ENCODE measurements at regions not wholly inside any gene's neighbourhood (a gene's known extent, or its start where the extent isn't known, plus 50 kb on each side); places are given as distances from the start of the nearest gene placed in this dataset.
A peak's percentile ranks its signal among the peaks of the same experiment; 100 is the strongest.
"Not testable (repeated sequence)": the region's sequence is repeated elsewhere in the genome, so short reads cannot be mapped to it uniquely, and the experiment has no call there.

DNA sequence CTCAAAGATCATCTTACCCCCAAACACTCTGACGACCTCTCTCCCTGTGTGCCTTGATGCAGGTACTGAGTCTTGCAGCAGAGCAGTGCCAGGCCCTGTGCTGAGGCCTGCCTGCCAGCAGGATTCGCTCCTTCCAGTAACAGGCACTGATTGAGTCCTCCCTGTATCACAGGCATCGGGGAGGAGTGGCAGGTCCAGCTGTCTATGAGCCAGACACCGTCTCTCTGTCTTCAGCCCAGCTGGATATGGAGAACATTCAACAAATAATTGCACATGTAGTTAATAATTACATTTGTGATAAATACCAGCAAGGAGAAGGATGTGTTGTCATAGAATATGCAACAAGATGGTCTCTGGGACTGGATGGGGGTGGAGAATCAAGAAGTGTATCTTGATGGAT lies 129.1 kb downstream of the GOLGA8T start:
- H3K27ac ChIP-seq; H3K9me3 ChIP-seq; intact Hi-C loops (cut with DNase I); H3K36me3 ChIP-seq; DNase-seq; H3K4me1 ChIP-seq; H3K4me3 ChIP-seq; H3K27me3 ChIP-seq: not testable (repeated sequence)
- ATAC-seq = peak in 1 of 8 donors; percentile 30
- WGBS, 2 donors = 83 to 86% methylated on average over 2 to 3 of the region's 4 CpGs

DNA sequence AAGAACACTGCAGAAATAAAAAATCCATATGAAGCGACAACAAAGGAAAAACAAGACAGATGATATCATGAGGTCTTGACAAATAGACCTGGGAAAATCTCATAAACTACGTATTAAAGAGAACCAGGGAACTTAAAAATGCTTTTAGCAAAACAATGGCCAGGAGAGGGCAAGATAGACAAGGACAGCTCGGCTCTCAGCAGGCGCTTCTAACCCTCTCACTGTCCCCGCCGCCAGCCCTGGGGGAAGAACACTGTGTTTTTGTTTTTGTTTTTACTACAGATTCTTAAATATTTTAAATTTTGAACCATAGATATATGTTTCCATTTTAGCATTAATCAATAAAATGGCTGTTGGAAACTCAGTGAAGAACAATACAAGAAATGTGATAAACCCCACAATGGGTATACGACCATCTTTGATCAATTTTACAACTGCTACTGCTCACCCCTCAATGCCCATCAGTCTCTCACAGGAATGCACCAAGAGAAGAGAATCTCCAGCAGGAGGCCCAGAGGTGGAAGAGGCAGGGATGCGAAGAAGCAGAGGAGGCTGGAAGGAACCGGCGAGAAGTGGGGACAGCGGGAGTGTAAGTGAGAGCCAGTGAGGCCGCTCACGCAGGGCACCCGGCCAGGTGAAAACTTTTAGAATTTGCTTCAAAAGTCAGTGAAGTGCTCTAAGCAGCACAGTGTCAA lies 98.0 kb downstream of the CHRFAM7A start:
- intact Hi-C loops (cut with DNase I); DNase-seq; H3K4me1 ChIP-seq; ATAC-seq; H3K36me3 ChIP-seq; H3K9me3 ChIP-seq; H3K27ac ChIP-seq; H3K27me3 ChIP-seq; H3K4me3 ChIP-seq: not testable (repeated sequence)
- whole genome bisulfite sequencing, 2 donors = 88 to 90% methylated on average over 5 to 7 of the region's 14 CpGs

DNA sequence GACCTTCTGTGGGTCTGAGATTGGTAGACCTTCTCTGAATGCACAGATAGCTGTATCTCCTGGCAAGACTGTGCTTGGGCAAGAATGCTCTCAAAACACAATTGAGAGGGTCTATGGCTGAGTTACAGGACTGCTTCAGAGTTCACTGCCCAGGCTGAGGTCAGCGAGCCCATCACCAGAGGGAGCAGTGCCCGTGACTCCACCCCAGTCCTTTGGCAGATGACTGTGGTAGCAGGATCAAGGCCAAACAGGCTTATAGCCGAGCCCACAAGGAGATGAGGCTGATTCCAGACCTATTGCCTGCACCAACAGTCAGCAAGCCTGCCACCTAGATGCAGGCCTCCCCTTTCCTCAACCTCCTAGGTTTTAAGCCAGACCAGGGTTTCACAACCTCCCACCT lies 89.4 kb downstream of the CHRFAM7A start:
- WGBS, 2 donors = no CpG with 5 or more reads among the region's 3 CpGs
- H3K9me3 ChIP-seq; H3K27ac ChIP-seq; H3K4me3 ChIP-seq; ATAC-seq; intact Hi-C loops (cut with DNase I); H3K36me3 ChIP-seq; DNase-seq; H3K4me1 ChIP-seq; H3K27me3 ChIP-seq: not testable (repeated sequence)

Measured in heart right ventricle (tissue), 16 donors.